ENCODE measurements at regions not wholly inside any gene's neighbourhood (a gene's known extent, or its start where the extent isn't known, plus 50 kb on each side); places are given as distances from the start of the nearest gene placed in this dataset.

- TF ChIP-seq CTCF (IDR thresholded peaks at IDR 0.05; ENCODE audit: control extremely low read depth in 1 of 3, insufficient read depth in 1 of 3, low read depth in 1 of 3, low read length in 3 of 3) (peak in 1 of 3 experiments; percentile 3; a peak in 1 of 4 replicates), TAF1 (IDR thresholded peaks at IDR 0.05; ENCODE audit: low read depth, low read length) (no peak), MAX (IDR thresholded peaks at IDR 0.05) (no peak), POLR2A (IDR thresholded peaks at IDR 0.05; ENCODE audit: control extremely low read depth in 1 of 2, low read depth in 2 of 2, low read length in 2 of 2) (no peak), RNF2 (IDR thresholded peaks at IDR 0.05; ENCODE audit: borderline replicate concordance, low read depth, low read length, missing control alignments, poor library complexity, severe bottlenecking) (no peak)
Measured at GRCh38 chr12:96130396-96131059, 63.6 kb upstream of the ELK3 start.
